Esophagus muscularis mucosa (tissue), 4 donors: ENCODE measurements at regions not wholly inside any gene's neighbourhood (a gene's known extent, or its start where the extent isn't known, plus 50 kb on each side); places are given as distances from the start of the nearest gene placed in this dataset.

Experiments
- DNase-seq: peaks from one replicate; pipeline ENCODE4 v3.0.0-alpha.2; 2017; ENCODE audit errors: extremely low spot score
- H3K27ac ChIP-seq, 4 donors: fragments of 200-600 bp; sonication (generic); replicated peaks in 1 of 4; 1 replicate in 3 of 4; 2 replicates in 1 of 4; pipeline ENCODE4 v1.5.1; 2016 to 2019; ENCODE audit warnings: mild to moderate bottlenecking in 1 of 4
- H3K27me3 ChIP-seq, 4 donors: fragments of 200-600 bp; sonication (generic); one replicate each; pipeline versions ENCODE4 v1.5.1 to v1.6.0; 2016 to 2019
- H3K36me3 ChIP-seq, 4 donors: fragments of 200-600 bp; sonication (generic); one replicate each; pipeline ENCODE4 v1.5.1; 2016 to 2019
- H3K4me1 ChIP-seq, 4 donors: fragments of 200-600 bp; sonication (generic); one replicate each; pipeline ENCODE4 v1.5.1; 2016 to 2019
- H3K4me3 ChIP-seq, 4 donors: fragments of 200-600 bp; sonication (generic); 1 replicate in 2 of 4; 2 replicates in 2 of 4; pipeline ENCODE4 v1.5.1; 2016 to 2019; ENCODE audit warnings: mild to moderate bottlenecking in 4 of 4, moderate library complexity in 1 of 4
- H3K9me3 ChIP-seq, 4 donors: fragments of 200-600 bp; sonication (generic); 1 replicate in 3 of 4; 2 replicates in 1 of 4; pipeline ENCODE4 v1.5.1; 2016 to 2019
- CTCF ChIP-seq, 3 experiments: fragments of 200-600 bp in 2 of 3; fragments of 450-650 bp in 1 of 3; sonication (generic) in 2 of 3; IDR thresholded peaks; one replicate each; pipeline ENCODE4 v1.5.1; 2017 to 2019; ENCODE audit warnings: antibody characterized with exemption in 3 of 3, mild to moderate bottlenecking in 2 of 3, moderate library complexity in 1 of 3
- EP300 ChIP-seq: sonication (generic); formaldehyde crosslinking; IDR thresholded peaks from one replicate; pipeline ENCODE4 v1.6.1; 2017; ENCODE audit warnings: antibody characterized with exemption
- POLR2A ChIP-seq: fragments of 450-650 bp; IDR thresholded peaks from one replicate; pipeline ENCODE4 v1.6.1; 2017; ENCODE audit warnings: antibody characterized with exemption, moderate library complexity, mild to moderate bottlenecking, low read depth
- POLR2AphosphoS5 ChIP-seq, 2 donors: sonication (generic); formaldehyde crosslinking; IDR thresholded peaks; one replicate each; pipeline ENCODE4 v1.6.1; 2017; ENCODE audit warnings: antibody characterized with exemption in 2 of 2
- WGBS: methylation state at CpG from one replicate; pipeline ENCODE4 v1.1.5; 2018; 5-methylcytosine and 5-hydroxymethylcytosine counted together
- intact Hi-C: fragments of 100-400 bp; cut with DNase I; formaldehyde crosslinking; loops from one replicate; pipeline ENCODE4 v1.15.1; 2023

- no peaks in the 10 kb centered on the region for H3K36me3 ChIP-seq
- no peak for DNase-seq
- intact Hi-C loops: no loop called here
- H3K27ac ChIP-seq: no peak overlapping the region
- no peak overlapping the region for H3K4me3 ChIP-seq
- 71% methylated on average over 15 of the region's 15 CpGs for WGBS
- H3K4me1 ChIP-seq: no peaks in the 10 kb centered on the region
- H3K9me3 ChIP-seq: no peaks in the 10 kb centered on the region
- TF ChIP-seq POLR2A (no peak), CTCF (IDR thresholded peaks at IDR 0.05) (no peak), EP300 (no peak), POLR2AphosphoS5 (IDR thresholded peaks at IDR 0.05) (no peak)
- H3K27me3 ChIP-seq: no peaks in the 10 kb centered on the region
These were observed 59.7 kb upstream of the PHLPP1 start for GRCh38 chr18:62655520-62656219.

GRCh38 chr18:62658028-62658427 lies 57.3 kb upstream of the PHLPP1 start:
- WGBS: 95% methylated on average over 1 of the region's 1 CpG
- H3K27me3 ChIP-seq: no peaks in the 10 kb centered on the region
- H3K4me3 ChIP-seq: no peak overlapping the region
- no peak for TF ChIP-seq CTCF (IDR thresholded peaks at IDR 0.05)
- TF ChIP-seq POLR2A: no peak
- no peak for TF ChIP-seq EP300
- TF ChIP-seq POLR2AphosphoS5 (IDR thresholded peaks at IDR 0.05): no peak
- intact Hi-C loops: no loop called here
- H3K27ac ChIP-seq: no peak overlapping the region
- H3K9me3 ChIP-seq: no peaks in the 10 kb centered on the region
- no peaks in the 10 kb centered on the region for H3K4me1 ChIP-seq
- no peak for DNase-seq
- H3K36me3 ChIP-seq: no peaks in the 10 kb centered on the region

GRCh38 chr18:62659698-62660097 lies 55.6 kb upstream of the PHLPP1 start:
- DNase-seq: no peak
- TF ChIP-seq POLR2AphosphoS5 (IDR thresholded peaks at IDR 0.05) (no peak), POLR2A (no peak), CTCF (IDR thresholded peaks at IDR 0.05) (no peak), EP300 (no peak)
- Histone ChIP-seq H3K9me3 (no peaks in the 10 kb centered on the region), H3K27ac (no peak overlapping the region), H3K4me3 (no peak overlapping the region), H3K36me3 (no peaks in the 10 kb centered on the region), H3K4me1 (no peaks in the 10 kb centered on the region), H3K27me3 (no peaks in the 10 kb centered on the region)
- intact Hi-C loops: no loop called here
- 90% methylated on average over 1 of the region's 2 CpGs for WGBS

- no peak overlapping the region for H3K4me3 ChIP-seq
- no peak for DNase-seq
- TF ChIP-seq POLR2A (no peak), POLR2AphosphoS5 (IDR thresholded peaks at IDR 0.05) (no peak), EP300 (no peak), CTCF (IDR thresholded peaks at IDR 0.05) (no peak)
- 89% methylated on average over 3 of the region's 3 CpGs for WGBS
- no peaks in the 10 kb centered on the region for H3K27me3 ChIP-seq
- H3K9me3 ChIP-seq: no peaks in the 10 kb centered on the region
- H3K36me3 ChIP-seq: no peaks in the 10 kb centered on the region
- intact Hi-C loops: no loop called here
- H3K4me1 ChIP-seq: no peaks in the 10 kb centered on the region
- no peak overlapping the region for H3K27ac ChIP-seq
These were observed 54.6 kb upstream of the PHLPP1 start for GRCh38 chr18:62660691-62661090.
